ENCODE measurements at regions not wholly inside any gene's neighbourhood (a gene's known extent, or its start where the extent isn't known, plus 50 kb on each side); places are given as distances from the start of the nearest gene placed in this dataset.
A peak's percentile ranks its signal among the peaks of the same experiment; 100 is the strongest.
"Not testable (repeated sequence)": the region's sequence is repeated elsewhere in the genome, so short reads cannot be mapped to it uniquely, and the experiment has no call there.

GRCh38 chr14:84090837-84091236, 1439.1 kb upstream of the FLRT2 start:
- no peak overlapping the region for H3K27ac ChIP-seq
- H3K9me3 ChIP-seq (ENCODE audit: low read depth, low read length) = no peaks in the 10 kb centered on the region
- no peak for DNase-seq (ENCODE audit: low read depth, low spot score)
- no peak overlapping the region for H3K9ac ChIP-seq (ENCODE audit: insufficient read length)
- no peaks in the 10 kb centered on the region for H3K36me3 ChIP-seq (ENCODE audit: insufficient read depth, low read length)
- H3K4me3 ChIP-seq = no peak overlapping the region
- TF ChIP-seq EZH2 (IDR thresholded peaks at IDR 0.05) (no peak), FOXP2 (optimal IDR thresholded peaks at IDR 0.05; ENCODE audit: control extremely low read depth, extremely low read length, insufficient read depth) (no peak), POLR2AphosphoS5 (IDR thresholded peaks at IDR 0.05; ENCODE audit: borderline replicate concordance, low read depth, low read length) (no peak)

- TF ChIP-seq POLR2AphosphoS5 (IDR thresholded peaks at IDR 0.05; ENCODE audit: borderline replicate concordance, low read depth, low read length) = no peak
- TF ChIP-seq EZH2 (IDR thresholded peaks at IDR 0.05) = no peak
- TF ChIP-seq FOXP2 (optimal IDR thresholded peaks at IDR 0.05; ENCODE audit: control extremely low read depth, extremely low read length, insufficient read depth) = no peak
- H3K36me3 ChIP-seq (ENCODE audit: insufficient read depth, low read length) = no peaks in the 10 kb centered on the region
Observed at GRCh38 chr14:84095681-84096080, 1434.3 kb upstream of the FLRT2 start.

GRCh38 chr14:84098261-84098660, 1431.7 kb upstream of the FLRT2 start:
- Histone ChIP-seq H3K36me3 (ENCODE audit: insufficient read depth, low read length) (no peaks in the 10 kb centered on the region), H3K9ac (ENCODE audit: insufficient read length) (no peak overlapping the region)

More at GRCh38 chr14:84095681-84096080, 1434.3 kb upstream of the FLRT2 start:
- H3K9ac ChIP-seq (ENCODE audit: insufficient read length) = no peak overlapping the region
- DNase-seq (ENCODE audit: low read depth, low spot score) = no peak
- H3K4me3 ChIP-seq = no peak overlapping the region
- H3K9me3 ChIP-seq (ENCODE audit: low read depth, low read length) = no peaks in the 10 kb centered on the region
- H3K27ac ChIP-seq = no peak overlapping the region

GRCh38 chr14:84099560-84099959, 1430.4 kb upstream of the FLRT2 start:
- not testable (repeated sequence) for H3K27ac ChIP-seq; H3K36me3 ChIP-seq (ENCODE audit: insufficient read depth, low read length); H3K4me3 ChIP-seq; DNase-seq (ENCODE audit: low read depth, low spot score); H3K9ac ChIP-seq (ENCODE audit: insufficient read length); H3K9me3 ChIP-seq (ENCODE audit: low read depth, low read length)

More at GRCh38 chr14:84098261-84098660, 1431.7 kb upstream of the FLRT2 start:
- Histone ChIP-seq H3K4me3 (no peak overlapping the region), H3K9me3 (ENCODE audit: low read depth, low read length) (no peaks in the 10 kb centered on the region), H3K27ac (no peak overlapping the region)
- DNase-seq (ENCODE audit: low read depth, low spot score) = no peak
- TF ChIP-seq EZH2 (IDR thresholded peaks at IDR 0.05) = no peak
- TF ChIP-seq POLR2AphosphoS5 (IDR thresholded peaks at IDR 0.05; ENCODE audit: borderline replicate concordance, low read depth, low read length) = no peak
- TF ChIP-seq FOXP2 (optimal IDR thresholded peaks at IDR 0.05; ENCODE audit: control extremely low read depth, extremely low read length, insufficient read depth) = no peak

- DNase-seq (ENCODE audit: low read depth, low spot score) = no peak
- H3K9ac ChIP-seq (ENCODE audit: insufficient read length) = peak overlapping the region; percentile 16
- H3K27ac ChIP-seq = peak overlapping the region; percentile 58
- H3K36me3 ChIP-seq (ENCODE audit: insufficient read depth, low read length) = no peaks in the 10 kb centered on the region
- H3K9me3 ChIP-seq (ENCODE audit: low read depth, low read length) = no peaks in the 10 kb centered on the region
- TF ChIP-seq FOXP2 (optimal IDR thresholded peaks at IDR 0.05; ENCODE audit: control extremely low read depth, extremely low read length, insufficient read depth) = no peak
- H3K4me3 ChIP-seq = no peak overlapping the region
Observed at GRCh38 chr14:84107835-84108343, 1422.1 kb upstream of the FLRT2 start.

- Histone ChIP-seq H3K27ac (no peak overlapping the region), H3K9ac (ENCODE audit: insufficient read length) (no peak overlapping the region), H3K4me3 (no peak overlapping the region), H3K36me3 (ENCODE audit: insufficient read depth, low read length) (no peaks in the 10 kb centered on the region), H3K9me3 (ENCODE audit: low read depth, low read length) (no peaks in the 10 kb centered on the region)
- no peak for TF ChIP-seq EZH2 (IDR thresholded peaks at IDR 0.05)
- no peak for DNase-seq (ENCODE audit: low read depth, low spot score)
Observed at GRCh38 chr14:84108746-84109457, 1421.0 kb upstream of the FLRT2 start.

GRCh38 chr14:84112589-84112988, 1417.4 kb upstream of the FLRT2 start:
- DNase-seq (ENCODE audit: low read depth, low spot score) = no peak
- Histone ChIP-seq H3K27ac (no peak overlapping the region), H3K9ac (ENCODE audit: insufficient read length) (no peak overlapping the region), H3K9me3 (ENCODE audit: low read depth, low read length) (no peaks in the 10 kb centered on the region), H3K36me3 (ENCODE audit: insufficient read depth, low read length) (no peaks in the 10 kb centered on the region), H3K4me3 (no peak overlapping the region)
- TF ChIP-seq POLR2AphosphoS5 (IDR thresholded peaks at IDR 0.05; ENCODE audit: borderline replicate concordance, low read depth, low read length) (no peak), EZH2 (IDR thresholded peaks at IDR 0.05) (no peak), FOXP2 (optimal IDR thresholded peaks at IDR 0.05; ENCODE audit: control extremely low read depth, extremely low read length, insufficient read depth) (no peak)

- TF ChIP-seq POLR2AphosphoS5 (IDR thresholded peaks at IDR 0.05; ENCODE audit: borderline replicate concordance, low read depth, low read length) = no peak
- no peak for TF ChIP-seq EZH2 (IDR thresholded peaks at IDR 0.05)
- TF ChIP-seq FOXP2 (optimal IDR thresholded peaks at IDR 0.05; ENCODE audit: control extremely low read depth, extremely low read length, insufficient read depth) = no peak
- no peak overlapping the region for H3K27ac ChIP-seq
- no peaks in the 10 kb centered on the region for H3K36me3 ChIP-seq (ENCODE audit: insufficient read depth, low read length)
- no peak overlapping the region for H3K9ac ChIP-seq (ENCODE audit: insufficient read length)
- H3K4me3 ChIP-seq = no peak overlapping the region
- DNase-seq (ENCODE audit: low read depth, low spot score) = no peak
- no peaks in the 10 kb centered on the region for H3K9me3 ChIP-seq (ENCODE audit: low read depth, low read length)
Observed at GRCh38 chr14:84125676-84126075, 1404.3 kb upstream of the FLRT2 start.

- no peak overlapping the region for H3K27ac ChIP-seq
- no peaks in the 10 kb centered on the region for H3K36me3 ChIP-seq (ENCODE audit: insufficient read depth, low read length)
- H3K9ac ChIP-seq (ENCODE audit: insufficient read length) = no peak overlapping the region
- DNase-seq (ENCODE audit: low read depth, low spot score) = no peak
- no peak overlapping the region for H3K4me3 ChIP-seq
- H3K9me3 ChIP-seq (ENCODE audit: low read depth, low read length) = no peaks in the 10 kb centered on the region
- TF ChIP-seq POLR2AphosphoS5 (IDR thresholded peaks at IDR 0.05; ENCODE audit: borderline replicate concordance, low read depth, low read length) (no peak), FOXP2 (optimal IDR thresholded peaks at IDR 0.05; ENCODE audit: control extremely low read depth, extremely low read length, insufficient read depth) (no peak), EZH2 (IDR thresholded peaks at IDR 0.05) (no peak)
Observed at GRCh38 chr14:84127495-84127894, 1402.4 kb upstream of the FLRT2 start.
